Adrenal gland (tissue), 9 donors: ENCODE measurements at regions not wholly inside any gene's neighbourhood (a gene's known extent, or its start where the extent isn't known, plus 50 kb on each side); places are given as distances from the start of the nearest gene placed in this dataset.

Experiments
- DNase-seq, 7 donors: peaks; one replicate each; pipeline ENCODE4 v3.0.0-alpha.2; 2019 to 2020
- H3K27ac ChIP-seq, 5 donors: fragments of 200-600 bp; sonication (generic) in 4 of 5; 1 replicate in 3 of 5; 2 replicates in 2 of 5; pipeline versions ENCODE4 v1.5.1 to v1.8.0; 2016 to 2020; ENCODE audit warnings: mild to moderate bottlenecking in 1 of 5
- H3K27me3 ChIP-seq: fragments of 200-600 bp; 2 replicates; pipeline ENCODE4 v1.8.0; 2021
- H3K36me3 ChIP-seq, 2 donors: fragments of 200-600 bp; replicated peaks in 1 of 2; 1 replicate in 1 of 2; 2 replicates in 1 of 2; pipeline versions ENCODE4 v1.5.1 to v1.8.0; 2018 to 2022
- H3K4me1 ChIP-seq, 2 donors: fragments of 200-600 bp; replicated peaks in 1 of 2; 1 replicate in 1 of 2; 2 replicates in 1 of 2; pipeline versions ENCODE4 v1.5.1 to v1.8.0; 2018 to 2021
- H3K4me3 ChIP-seq, 4 donors: fragments of 200-600 bp; sonication (generic) in 3 of 4; one replicate each; pipeline ENCODE4 v1.5.1; 2016 to 2018
- H3K9me3 ChIP-seq, 3 donors: fragments of 200-600 bp; sonication (generic) in 1 of 3; replicated peaks in 1 of 3; 1 replicate in 2 of 3; 2 replicates in 1 of 3; pipeline versions ENCODE4 v1.5.1 to v1.8.0; 2016 to 2021
- POLR2A ChIP-seq, 2 donors: fragments of 450-650 bp; IDR thresholded peaks; one replicate each; pipeline ENCODE4 v1.6.1; 2017; ENCODE audit warnings: antibody characterized with exemption in 2 of 2, mild to moderate bottlenecking in 2 of 2, moderate library complexity in 1 of 2
- whole genome bisulfite sequencing, 4 donors: extraction: QIAGEN DNeasy Blood & Tissue Kit in 2 of 4; methylation state at CpG; one replicate each; pipeline versions ENCODE4 v1.1.5 to v1.1.7; 2013 to 2017; 5-methylcytosine and 5-hydroxymethylcytosine counted together
- intact Hi-C, 2 donors: fragments of 100-400 bp; cut with DNase I; formaldehyde crosslinking; loops; one replicate each; pipeline versions ENCODE4 v1.14.1 to v1.15.0; 2022 to 2023
- TF ChIP-seq, protein P1 (sequence below), 6 experiments: fragments of 450-650 bp in 4 of 6; fragments of 200-600 bp in 2 of 6; sonication (generic) in 1 of 6; IDR thresholded peaks; 1 replicate in 5 of 6; 2 replicates in 1 of 6; pipeline versions ENCODE4 v1.5.1 to v1.8.0; 2016 to 2021; ENCODE audit warnings: antibody characterized with exemption in 6 of 6, mild to moderate bottlenecking in 2 of 6, moderate library complexity in 1 of 6
- donor health status: healthy with polysubstance abuse.
- donor health status: Bipolar disorder and iron deficiency.
- donor health status: DM: yes; HTN: yes; CAD: no.
- donor health status: DM: no; HTN: no; CAD: no.
- donor health status: DM: no; HTN: no; CAD: no.

DNA sequence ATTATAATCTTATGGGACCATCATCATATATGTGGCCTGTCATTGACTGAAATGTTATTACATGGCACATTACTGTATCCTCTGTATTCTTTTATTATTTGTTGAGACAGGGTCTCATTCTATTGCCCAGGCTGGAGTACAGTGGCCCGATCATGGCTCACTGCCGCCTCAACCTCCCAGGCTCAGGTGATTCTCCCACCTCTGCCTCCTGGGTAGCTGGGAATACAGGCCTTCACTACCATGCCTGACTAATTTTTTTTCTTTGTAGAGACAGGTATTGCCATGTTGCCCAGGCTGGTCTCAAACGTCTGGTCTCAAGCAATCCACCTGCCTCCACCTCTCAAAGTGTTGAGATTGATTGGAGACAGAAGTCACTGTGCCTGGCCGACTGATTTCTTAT lies 153.2 kb downstream of the RASSF9 start:
- Histone ChIP-seq H3K27ac (no peak overlapping the region), H3K4me3 (no peak overlapping the region), H3K4me1 (no peaks in the 10 kb centered on the region), H3K9me3 (peaks cover 0 to 5% (median 0%) of the 10 kb centered on the region in 3 donors), H3K36me3 (no peaks in the 10 kb centered on the region), H3K27me3 (no peaks in the 10 kb centered on the region)
- TF ChIP-seq POLR2A (IDR thresholded peaks at IDR 0.05) = no peak
- TF ChIP-seq, protein P1, sequence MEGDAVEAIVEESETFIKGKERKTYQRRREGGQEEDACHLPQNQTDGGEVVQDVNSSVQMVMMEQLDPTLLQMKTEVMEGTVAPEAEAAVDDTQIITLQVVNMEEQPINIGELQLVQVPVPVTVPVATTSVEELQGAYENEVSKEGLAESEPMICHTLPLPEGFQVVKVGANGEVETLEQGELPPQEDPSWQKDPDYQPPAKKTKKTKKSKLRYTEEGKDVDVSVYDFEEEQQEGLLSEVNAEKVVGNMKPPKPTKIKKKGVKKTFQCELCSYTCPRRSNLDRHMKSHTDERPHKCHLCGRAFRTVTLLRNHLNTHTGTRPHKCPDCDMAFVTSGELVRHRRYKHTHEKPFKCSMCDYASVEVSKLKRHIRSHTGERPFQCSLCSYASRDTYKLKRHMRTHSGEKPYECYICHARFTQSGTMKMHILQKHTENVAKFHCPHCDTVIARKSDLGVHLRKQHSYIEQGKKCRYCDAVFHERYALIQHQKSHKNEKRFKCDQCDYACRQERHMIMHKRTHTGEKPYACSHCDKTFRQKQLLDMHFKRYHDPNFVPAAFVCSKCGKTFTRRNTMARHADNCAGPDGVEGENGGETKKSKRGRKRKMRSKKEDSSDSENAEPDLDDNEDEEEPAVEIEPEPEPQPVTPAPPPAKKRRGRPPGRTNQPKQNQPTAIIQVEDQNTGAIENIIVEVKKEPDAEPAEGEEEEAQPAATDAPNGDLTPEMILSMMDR (IDR thresholded peaks at IDR 0.05) = no peak
- intact Hi-C loops = no loop called here
- DNase-seq = no peak
- 72 to 88% (median 83%) methylated on average over 4 of the region's 4 CpGs for WGBS, 4 donors

DNA sequence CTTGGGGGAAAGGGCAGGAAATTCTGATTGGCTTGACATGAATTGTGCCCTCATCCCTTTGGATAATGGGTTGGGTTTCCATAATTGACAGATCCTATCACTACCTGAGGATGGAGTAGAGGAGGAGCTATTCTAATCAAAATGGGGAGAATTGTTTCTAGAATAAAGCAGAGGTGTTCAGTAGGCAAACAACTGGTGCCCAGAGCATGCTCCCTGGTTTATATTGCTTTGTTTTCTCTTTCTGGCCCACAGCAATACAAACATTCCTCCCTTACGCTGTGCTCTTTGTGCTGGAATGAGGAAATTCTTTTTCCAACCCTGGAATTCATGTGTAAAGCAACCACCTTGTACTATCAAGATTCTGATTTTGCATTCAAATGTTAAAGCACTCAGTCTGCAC lies 147.4 kb downstream of the RASSF9 start:
- no peaks in the 10 kb centered on the region for H3K27me3 ChIP-seq
- TF ChIP-seq, protein P1 (IDR thresholded peaks at IDR 0.05) = no peak
- TF ChIP-seq POLR2A (IDR thresholded peaks at IDR 0.05) = no peak
- H3K36me3 ChIP-seq = no peaks in the 10 kb centered on the region
- H3K4me3 ChIP-seq = no peak overlapping the region
- intact Hi-C loops = no loop called here
- no peaks in the 10 kb centered on the region for H3K4me1 ChIP-seq
- H3K27ac ChIP-seq = no peak overlapping the region
- H3K9me3 ChIP-seq = no peaks in the 10 kb centered on the region
- no peak for DNase-seq
- 63 to 76% (median 71%) methylated on average over 1 of the region's 1 CpG for WGBS, 4 donors

- Histone ChIP-seq H3K4me3 (no peak overlapping the region), H3K4me1 (peaks cover 0 to under 1% of the 10 kb centered on the region in 2 donors), H3K27ac (no peak overlapping the region), H3K36me3 (no peaks in the 10 kb centered on the region), H3K27me3 (no peaks in the 10 kb centered on the region), H3K9me3 (no peaks in the 10 kb centered on the region)
- TF ChIP-seq POLR2A (IDR thresholded peaks at IDR 0.05) = no peak
- TF ChIP-seq, protein P1 (IDR thresholded peaks at IDR 0.05) = no peak
- DNase-seq = no peak
- intact Hi-C loops = no loop called here
- 66 to 72% (median 69%) methylated on average over 3 of the region's 3 CpGs for WGBS, 4 donors
Measured at GRCh38 chr12:85690146-85690545, 146.1 kb downstream of the RASSF9 start.

GRCh38 chr12:85693093-85693665 lies 143.0 kb downstream of the RASSF9 start:
- WGBS, 4 donors = 77 to 97% (median 95%) methylated on average over 3 of the region's 3 CpGs

More at GRCh38 chr12:85693093-85693665, 143.0 kb downstream of the RASSF9 start:
- no peaks in the 10 kb centered on the region for H3K9me3 ChIP-seq
- no peak overlapping the region for H3K4me3 ChIP-seq
- TF ChIP-seq, protein P1 (IDR thresholded peaks at IDR 0.05) = no peak
- TF ChIP-seq POLR2A (IDR thresholded peaks at IDR 0.05) = no peak
- H3K36me3 ChIP-seq = no peaks in the 10 kb centered on the region
- peaks cover 0 to 17% of the 10 kb centered on the region in 2 donors for H3K4me1 ChIP-seq
- intact Hi-C loops = no loop called here
- no peak overlapping the region for H3K27ac ChIP-seq
- no peak for DNase-seq
- no peaks in the 10 kb centered on the region for H3K27me3 ChIP-seq
